Spleen (tissue), 7 donors: ENCODE measurements at regions not wholly inside any gene's neighbourhood (a gene's known extent, or its start where the extent isn't known, plus 50 kb on each side); places are given as distances from the start of the nearest gene placed in this dataset.

Experiments used
- CTCF ChIP-seq, 11 experiments: fragments of 200-600 bp in 7 of 11; fragments of 450-650 bp in 4 of 11; sonication (generic) in 4 of 11; IDR thresholded peaks in 8 of 11; conservative IDR thresholded peaks in 3 of 11; 1 replicate in 7 of 11; 2 replicates in 4 of 11; pipeline versions ENCODE4 v1.4.0 to v1.8.0; 2016 to 2021; ENCODE audit warnings: antibody characterized with exemption in 11 of 11, inconsistent platforms in 4 of 11, mild to moderate bottlenecking in 1 of 11
- POLR2A ChIP-seq, 3 donors: fragments of 450-650 bp; IDR thresholded peaks; one replicate each; pipeline ENCODE4 v1.5.1; 2017; ENCODE audit warnings: antibody characterized with exemption in 3 of 3, mild to moderate bottlenecking in 1 of 3
- POLR2AphosphoS5 ChIP-seq, 3 donors: sonication (generic); formaldehyde crosslinking; IDR thresholded peaks; one replicate each; pipeline ENCODE4 v1.5.1; 2017; ENCODE audit warnings: antibody characterized with exemption in 3 of 3
- donor health status: DM: no; HTN: no; CAD: no; lungs with moderate emphysema.
- donor health status: DM: no; HTN: no; CAD: no.
- donor health status: DM: no; HTN: no; CAD: no.

GRCh38 chr6:97989451-97989850, 706.4 kb upstream of the MMS22L start:
- TF ChIP-seq CTCF (IDR thresholded peaks at IDR 0.05 in 8 of 11, conservative IDR thresholded peaks at IDR 0.05 in 3 of 11) (no peak), POLR2AphosphoS5 (IDR thresholded peaks at IDR 0.05) (no peak), POLR2A (IDR thresholded peaks at IDR 0.05) (no peak)
